ENCODE measurements at regions not wholly inside any gene's neighbourhood (a gene's known extent, or its start where the extent isn't known, plus 50 kb on each side); places are given as distances from the start of the nearest gene placed in this dataset.

GRCh38 chr7:91554883-91555282, 290.6 kb downstream of the FZD1 start:
- DNase-seq (no peak), ATAC-seq (no peak)
- no peaks in the 10 kb centered on the region for H3K36me3 Mint-ChIP-seq (ENCODE audit: low read depth)
- H3K27ac Mint-ChIP-seq: no peak overlapping the region
- no peaks in the 10 kb centered on the region for H3K27me3 Mint-ChIP-seq (ENCODE audit: low read depth)
- H3K4me3 Mint-ChIP-seq: no peak overlapping the region
- no peaks in the 10 kb centered on the region for H3K9me3 Mint-ChIP-seq (ENCODE audit: insufficient read depth)
- H3K4me1 Mint-ChIP-seq (ENCODE audit: low read depth): no peaks in the 10 kb centered on the region
- CTCF ChIA-PET: no interaction called here
- POLR2A ChIA-PET: interaction anchor here (0.6 kb wide), 1 partner anchor 229 kb away, joined by 3 read pairs; no protein-coding TSS in a partner anchor

GRCh38 chr7:91556239-91556638, 292.0 kb downstream of the FZD1 start:
- H3K27ac Mint-ChIP-seq: no peak overlapping the region
- CTCF ChIA-PET: no interaction called here
- no peaks in the 10 kb centered on the region for H3K36me3 Mint-ChIP-seq (ENCODE audit: low read depth)
- H3K9me3 Mint-ChIP-seq (ENCODE audit: insufficient read depth): no peaks in the 10 kb centered on the region
- POLR2A ChIA-PET: no interaction called here
- no peaks in the 10 kb centered on the region for H3K4me1 Mint-ChIP-seq (ENCODE audit: low read depth)
- no peaks in the 10 kb centered on the region for H3K27me3 Mint-ChIP-seq (ENCODE audit: low read depth)
- ATAC-seq (no peak), DNase-seq (no peak)
- no peak overlapping the region for H3K4me3 Mint-ChIP-seq

- H3K9me3 Mint-ChIP-seq (ENCODE audit: insufficient read depth): no peaks in the 10 kb centered on the region
- POLR2A ChIA-PET: no interaction called here
- DNase-seq: no peak
- CTCF ChIA-PET: no interaction called here
- ATAC-seq: no peak
- H3K27ac Mint-ChIP-seq: no peak overlapping the region
- H3K4me1 Mint-ChIP-seq (ENCODE audit: low read depth): no peaks in the 10 kb centered on the region
- no peaks in the 10 kb centered on the region for H3K27me3 Mint-ChIP-seq (ENCODE audit: low read depth)
- H3K36me3 Mint-ChIP-seq (ENCODE audit: low read depth): no peaks in the 10 kb centered on the region
- H3K4me3 Mint-ChIP-seq: no peak overlapping the region
Measured at GRCh38 chr7:91556956-91557650, 292.9 kb downstream of the FZD1 start.

- Mint-ChIP-seq H3K4me1 (ENCODE audit: low read depth) (no peaks in the 10 kb centered on the region), H3K27ac (no peak overlapping the region), H3K9me3 (ENCODE audit: insufficient read depth) (no peaks in the 10 kb centered on the region), H3K4me3 (no peak overlapping the region), H3K36me3 (ENCODE audit: low read depth) (no peaks in the 10 kb centered on the region), H3K27me3 (ENCODE audit: low read depth) (no peaks in the 10 kb centered on the region)
- DNase-seq (no peak), ATAC-seq (no peak)
- POLR2A ChIA-PET: no interaction called here
- CTCF ChIA-PET: no interaction called here
Measured at GRCh38 chr7:91557789-91558404, 293.7 kb downstream of the FZD1 start.

GRCh38 chr7:91559947-91560346, 295.7 kb downstream of the FZD1 start:
- no peaks in the 10 kb centered on the region for H3K9me3 Mint-ChIP-seq (ENCODE audit: insufficient read depth)
- no peak for ATAC-seq
- H3K4me1 Mint-ChIP-seq (ENCODE audit: low read depth): no peaks in the 10 kb centered on the region
- no peaks in the 10 kb centered on the region for H3K27me3 Mint-ChIP-seq (ENCODE audit: low read depth)
- DNase-seq: no peak
- POLR2A ChIA-PET: no interaction called here
- CTCF ChIA-PET: no interaction called here
- no peak overlapping the region for H3K27ac Mint-ChIP-seq
- no peak overlapping the region for H3K4me3 Mint-ChIP-seq
- no peaks in the 10 kb centered on the region for H3K36me3 Mint-ChIP-seq (ENCODE audit: low read depth)

GRCh38 chr7:91564101-91564500, 299.9 kb downstream of the FZD1 start:
- POLR2A ChIA-PET: no interaction called here
- no peak for DNase-seq
- Mint-ChIP-seq H3K4me1 (ENCODE audit: low read depth) (no peaks in the 10 kb centered on the region), H3K4me3 (no peak overlapping the region), H3K27me3 (ENCODE audit: low read depth) (no peaks in the 10 kb centered on the region), H3K27ac (no peak overlapping the region), H3K9me3 (ENCODE audit: insufficient read depth) (no peaks in the 10 kb centered on the region), H3K36me3 (ENCODE audit: low read depth) (no peaks in the 10 kb centered on the region)
- CTCF ChIA-PET: no interaction called here
- ATAC-seq: no peak

GRCh38 chr7:91564541-91564940, 300.3 kb downstream of the FZD1 start:
- ATAC-seq: no peak
- Mint-ChIP-seq H3K4me1 (ENCODE audit: low read depth) (no peaks in the 10 kb centered on the region), H3K27ac (no peak overlapping the region), H3K27me3 (ENCODE audit: low read depth) (no peaks in the 10 kb centered on the region), H3K4me3 (no peak overlapping the region), H3K9me3 (ENCODE audit: insufficient read depth) (no peaks in the 10 kb centered on the region), H3K36me3 (ENCODE audit: low read depth) (no peaks in the 10 kb centered on the region)
- ChIA-PET CTCF (no interaction called here), POLR2A (no interaction called here)
- no peak for DNase-seq

- H3K36me3 Mint-ChIP-seq (ENCODE audit: low read depth): no peaks in the 10 kb centered on the region
- H3K9me3 Mint-ChIP-seq (ENCODE audit: insufficient read depth): no peaks in the 10 kb centered on the region
- DNase-seq (no peak), ATAC-seq (no peak)
- POLR2A ChIA-PET: no interaction called here
- CTCF ChIA-PET: no interaction called here
- H3K27ac Mint-ChIP-seq: no peak overlapping the region
- no peak overlapping the region for H3K4me3 Mint-ChIP-seq
- H3K27me3 Mint-ChIP-seq (ENCODE audit: low read depth): no peaks in the 10 kb centered on the region
- H3K4me1 Mint-ChIP-seq (ENCODE audit: low read depth): no peaks in the 10 kb centered on the region
Measured at GRCh38 chr7:91565499-91566401, 301.5 kb downstream of the FZD1 start.

GRCh38 chr7:91566402-91566732, 302.1 kb downstream of the FZD1 start:
- DNase-seq (no peak), ATAC-seq (no peak)
- CTCF ChIA-PET: no interaction called here
- Mint-ChIP-seq H3K9me3 (ENCODE audit: insufficient read depth) (no peaks in the 10 kb centered on the region), H3K4me3 (no peak overlapping the region), H3K27ac (no peak overlapping the region), H3K4me1 (ENCODE audit: low read depth) (no peaks in the 10 kb centered on the region), H3K27me3 (ENCODE audit: low read depth) (no peaks in the 10 kb centered on the region), H3K36me3 (ENCODE audit: low read depth) (no peaks in the 10 kb centered on the region)
- POLR2A ChIA-PET: no interaction called here

- Mint-ChIP-seq H3K4me3 (no peak overlapping the region), H3K4me1 (ENCODE audit: low read depth) (no peaks in the 10 kb centered on the region), H3K27me3 (ENCODE audit: low read depth) (no peaks in the 10 kb centered on the region), H3K9me3 (ENCODE audit: insufficient read depth) (no peaks in the 10 kb centered on the region), H3K27ac (no peak overlapping the region), H3K36me3 (ENCODE audit: low read depth) (no peaks in the 10 kb centered on the region)
- POLR2A ChIA-PET: no interaction called here
- CTCF ChIA-PET: no interaction called here
- DNase-seq: no peak
- no peak for ATAC-seq
Measured at GRCh38 chr7:91567081-91568012, 303.1 kb downstream of the FZD1 start.

- H3K27ac Mint-ChIP-seq: no peak overlapping the region
- no peak for DNase-seq
- H3K36me3 Mint-ChIP-seq (ENCODE audit: low read depth): no peaks in the 10 kb centered on the region
- ChIA-PET POLR2A (no interaction called here), CTCF (no interaction called here)
- no peaks in the 10 kb centered on the region for H3K4me1 Mint-ChIP-seq (ENCODE audit: low read depth)
- no peak for ATAC-seq
- no peak overlapping the region for H3K4me3 Mint-ChIP-seq
- H3K27me3 Mint-ChIP-seq (ENCODE audit: low read depth): no peaks in the 10 kb centered on the region
- no peaks in the 10 kb centered on the region for H3K9me3 Mint-ChIP-seq (ENCODE audit: insufficient read depth)
Measured at GRCh38 chr7:91568138-91568537, 303.9 kb downstream of the FZD1 start.

All from activated CD8-positive, alpha-beta T cell treated with anti-CD3 and anti-CD28 coated beads, Interleukin-2, amount 10 ng/mL, durations not matched to agents 7 days and 5 days (primary cell).